SK-N-SH treated with all-trans-retinoic acid at 6 μM for 48 hours (cell line): ENCODE measurements at regions not wholly inside any gene's neighbourhood (a gene's known extent, or its start where the extent isn't known, plus 50 kb on each side); places are given as distances from the start of the nearest gene placed in this dataset.

ENCODE experiments used
- GLIS3 ChIP-seq: fragments of 250-450 bp; sonication (Bioruptor Pico); IDR thresholded peaks from 2 replicates; pipeline ENCODE4 v1.5.0; 2020; ENCODE audit warnings: mild to moderate bottlenecking, moderate library complexity
- ISL1 ChIP-seq: fragments of 250-450 bp; sonication (Bioruptor Pico); IDR thresholded peaks from 2 replicates; pipeline ENCODE4 v2.1.2; 2022; ENCODE audit warnings: mild to moderate bottlenecking, moderate library complexity
- ZFP3 ChIP-seq: fragments of 250-450 bp; sonication (Bioruptor Pico); IDR thresholded peaks from 2 replicates; pipeline ENCODE4 v1.5.0; 2020; ENCODE audit warnings: mild to moderate bottlenecking, moderate library complexity
- ZNF70 ChIP-seq: fragments of 450-650 bp; formaldehyde crosslinking; IDR thresholded peaks from 2 replicates; pipeline ENCODE4 v1.5.0; 2020; ENCODE audit warnings: mild to moderate bottlenecking, moderate library complexity
- TF ChIP-seq, protein P1 (sequence below): fragments of 250-450 bp; sonication (Bioruptor Pico); IDR thresholded peaks from 2 replicates; pipeline ENCODE4 v1.5.1; 2021; ENCODE audit warnings: mild to moderate bottlenecking, moderate library complexity
- TF ChIP-seq, protein P2 (sequence below): fragments of 250-450 bp; sonication (Bioruptor Pico); IDR thresholded peaks from 2 replicates; pipeline ENCODE4 v1.5.1; 2020; ENCODE audit warnings: low read depth, mild to moderate bottlenecking, moderate library complexity

DNA sequence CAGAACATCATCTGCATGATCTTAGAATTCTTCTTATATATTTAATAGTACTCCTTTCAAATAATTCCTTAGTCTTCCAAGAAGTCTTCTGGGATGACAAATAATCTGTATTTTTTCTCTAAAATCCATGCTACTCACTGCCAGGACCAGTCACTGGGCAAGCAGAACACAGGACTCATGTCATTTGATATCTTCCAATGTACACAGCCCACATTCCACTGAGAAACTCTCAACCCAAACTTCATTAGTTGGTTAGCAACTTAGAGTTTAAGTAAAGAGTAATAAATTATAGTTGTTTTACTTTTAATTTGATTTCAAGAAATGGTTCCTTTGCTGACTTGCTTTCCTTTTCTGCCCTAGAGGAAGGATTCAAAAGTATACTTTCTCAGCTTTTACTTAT is 317.0 kb downstream of the VGLL3 start:
- TF ChIP-seq ZNF70 (CRISPR knock-in tag) (no peak), ISL1 (CRISPR knock-in tag) (no peak), GLIS3 (CRISPR knock-in tag) (no peak), ZFP3 (CRISPR knock-in tag) (no peak)
- TF ChIP-seq, protein P1, sequence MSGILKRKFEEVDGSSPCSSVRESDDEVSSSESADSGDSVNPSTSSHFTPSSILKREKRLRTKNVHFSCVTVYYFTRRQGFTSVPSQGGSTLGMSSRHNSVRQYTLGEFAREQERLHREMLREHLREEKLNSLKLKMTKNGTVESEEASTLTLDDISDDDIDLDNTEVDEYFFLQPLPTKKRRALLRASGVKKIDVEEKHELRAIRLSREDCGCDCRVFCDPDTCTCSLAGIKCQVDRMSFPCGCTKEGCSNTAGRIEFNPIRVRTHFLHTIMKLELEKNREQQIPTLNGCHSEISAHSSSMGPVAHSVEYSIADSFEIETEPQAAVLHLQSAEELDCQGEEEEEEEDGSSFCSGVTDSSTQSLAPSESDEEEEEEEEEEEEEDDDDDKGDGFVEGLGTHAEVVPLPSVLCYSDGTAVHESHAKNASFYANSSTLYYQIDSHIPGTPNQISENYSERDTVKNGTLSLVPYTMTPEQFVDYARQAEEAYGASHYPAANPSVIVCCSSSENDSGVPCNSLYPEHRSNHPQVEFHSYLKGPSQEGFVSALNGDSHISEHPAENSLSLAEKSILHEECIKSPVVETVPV (CRISPR knock-in tag): no peak
- TF ChIP-seq, protein P2, sequence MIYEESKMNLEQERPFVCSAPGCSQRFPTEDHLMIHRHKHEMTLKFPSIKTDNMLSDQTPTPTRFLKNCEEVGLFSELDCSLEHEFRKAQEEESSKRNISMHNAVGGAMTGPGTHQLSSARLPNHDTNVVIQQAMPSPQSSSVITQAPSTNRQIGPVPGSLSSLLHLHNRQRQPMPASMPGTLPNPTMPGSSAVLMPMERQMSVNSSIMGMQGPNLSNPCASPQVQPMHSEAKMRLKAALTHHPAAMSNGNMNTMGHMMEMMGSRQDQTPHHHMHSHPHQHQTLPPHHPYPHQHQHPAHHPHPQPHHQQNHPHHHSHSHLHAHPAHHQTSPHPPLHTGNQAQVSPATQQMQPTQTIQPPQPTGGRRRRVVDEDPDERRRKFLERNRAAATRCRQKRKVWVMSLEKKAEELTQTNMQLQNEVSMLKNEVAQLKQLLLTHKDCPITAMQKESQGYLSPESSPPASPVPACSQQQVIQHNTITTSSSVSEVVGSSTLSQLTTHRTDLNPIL (CRISPR knock-in tag): no peak
